Keratinocyte (primary cell): ENCODE measurements at regions not wholly inside any gene's neighbourhood (a gene's known extent, or its start where the extent isn't known, plus 50 kb on each side); places are given as distances from the start of the nearest gene placed in this dataset.

Source experiments
- EZH2 ChIP-seq: IDR thresholded peaks from one replicate; pipeline ENCODE4 v1.6.1; 2012; ENCODE audit warnings: inconsistent platforms, mild to moderate bottlenecking, low read length, moderate library complexity
- TF ChIP-seq, protein P1 (sequence below), 3 experiments: IDR thresholded peaks in 1 of 3; conservative IDR thresholded peaks in 1 of 3; optimal IDR thresholded peaks in 1 of 3; 2 replicates in 2 of 3; 3 replicates in 1 of 3; pipeline versions ENCODE3 to v1.5.1; 2011; ENCODE audit warnings: low read length in 3 of 3, mild to moderate bottlenecking in 3 of 3, moderate library complexity in 2 of 3, control low read depth in 1 of 3, inconsistent platforms in 1 of 3; ENCODE audit not compliant: insufficient read depth in 2 of 3; ENCODE audit errors: extremely low read depth in 1 of 3

DNA sequence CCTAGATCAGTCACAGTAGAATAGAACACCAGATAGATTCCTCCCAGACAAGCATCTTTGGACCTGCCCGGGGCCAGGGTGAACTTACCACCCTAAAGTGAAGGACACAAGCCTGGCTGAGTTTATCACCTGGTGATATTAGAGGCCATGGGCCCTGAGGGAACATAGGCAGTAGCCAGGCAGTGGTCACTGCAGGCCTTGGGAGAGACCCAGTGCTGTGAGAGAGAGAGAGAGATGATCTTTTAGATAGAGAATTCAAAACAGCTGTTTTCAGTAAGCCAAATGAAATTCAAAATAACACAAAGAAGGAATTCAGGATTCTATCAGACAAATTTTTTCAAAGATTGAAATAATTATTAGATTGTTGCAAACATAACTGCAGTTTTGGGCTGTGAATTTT, 1679.9 kb downstream of the EFNB2 start:
- TF ChIP-seq EZH2 = no peak
- TF ChIP-seq, protein P1, sequence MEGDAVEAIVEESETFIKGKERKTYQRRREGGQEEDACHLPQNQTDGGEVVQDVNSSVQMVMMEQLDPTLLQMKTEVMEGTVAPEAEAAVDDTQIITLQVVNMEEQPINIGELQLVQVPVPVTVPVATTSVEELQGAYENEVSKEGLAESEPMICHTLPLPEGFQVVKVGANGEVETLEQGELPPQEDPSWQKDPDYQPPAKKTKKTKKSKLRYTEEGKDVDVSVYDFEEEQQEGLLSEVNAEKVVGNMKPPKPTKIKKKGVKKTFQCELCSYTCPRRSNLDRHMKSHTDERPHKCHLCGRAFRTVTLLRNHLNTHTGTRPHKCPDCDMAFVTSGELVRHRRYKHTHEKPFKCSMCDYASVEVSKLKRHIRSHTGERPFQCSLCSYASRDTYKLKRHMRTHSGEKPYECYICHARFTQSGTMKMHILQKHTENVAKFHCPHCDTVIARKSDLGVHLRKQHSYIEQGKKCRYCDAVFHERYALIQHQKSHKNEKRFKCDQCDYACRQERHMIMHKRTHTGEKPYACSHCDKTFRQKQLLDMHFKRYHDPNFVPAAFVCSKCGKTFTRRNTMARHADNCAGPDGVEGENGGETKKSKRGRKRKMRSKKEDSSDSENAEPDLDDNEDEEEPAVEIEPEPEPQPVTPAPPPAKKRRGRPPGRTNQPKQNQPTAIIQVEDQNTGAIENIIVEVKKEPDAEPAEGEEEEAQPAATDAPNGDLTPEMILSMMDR (optimal IDR thresholded peaks at IDR 0.05 in 1 of 3, IDR thresholded peaks at IDR 0.05 in 1 of 3, conservative IDR thresholded peaks at IDR 0.05 in 1 of 3; ENCODE audit: extremely low read depth in 1 of 3, insufficient read depth in 2 of 3, low read length in 3 of 3) = no peak
